Erythroblast (primary cell): ENCODE measurements at regions not wholly inside any gene's neighbourhood (a gene's known extent, or its start where the extent isn't known, plus 50 kb on each side); places are given as distances from the start of the nearest gene placed in this dataset.

ENCODE experiments used
- GATA1 ChIP-seq: IDR thresholded peaks from 2 replicates; pipeline ENCODE4 v1.6.1; 2011; ENCODE audit warnings: low read depth, mild to moderate bottlenecking, control low read depth, low read length, moderate library complexity
- POLR2A ChIP-seq: IDR thresholded peaks from 2 replicates; pipeline ENCODE4 v1.6.1; 2011; ENCODE audit warnings: mild to moderate bottlenecking, low read length

- no peak for TF ChIP-seq POLR2A
- no peak for TF ChIP-seq GATA1
These were observed 969.4 kb downstream of the PLOD2 start for GRCh38 chr3:145191543-145191942.
